NB4 (cell line): ENCODE measurements at regions not wholly inside any gene's neighbourhood (a gene's known extent, or its start where the extent isn't known, plus 50 kb on each side); places are given as distances from the start of the nearest gene placed in this dataset.

Source experiments
- DNase-seq: peaks from one replicate; pipeline ENCODE4 v3.0.0; 2010; ENCODE audit warnings: low read depth
- H3K4me3 ChIP-seq: one replicate; pipeline ENCODE4 v1.5.1; 2011; ENCODE audit warnings: mild to moderate bottlenecking, low read depth, low read length, moderate library complexity
- CTCF ChIP-seq: IDR thresholded peaks from one replicate; pipeline ENCODE4 v1.5.1; 2012; ENCODE audit warnings: low read depth, low read length
- MYC ChIP-seq: IDR thresholded peaks from 2 replicates; pipeline ENCODE4 v1.6.1; 2011; ENCODE audit warnings: low read depth, low read length
- POLR2A ChIP-seq: IDR thresholded peaks from 2 replicates; pipeline ENCODE4 v1.6.1; 2011; ENCODE audit warnings: mild to moderate bottlenecking; ENCODE audit not compliant: insufficient read length; ENCODE audit errors: extremely low read depth
- TF ChIP-seq, protein P1 (sequence below): IDR thresholded peaks from 2 replicates; pipeline ENCODE4 v1.6.1; 2011; ENCODE audit warnings: low read depth, low read length

DNA sequence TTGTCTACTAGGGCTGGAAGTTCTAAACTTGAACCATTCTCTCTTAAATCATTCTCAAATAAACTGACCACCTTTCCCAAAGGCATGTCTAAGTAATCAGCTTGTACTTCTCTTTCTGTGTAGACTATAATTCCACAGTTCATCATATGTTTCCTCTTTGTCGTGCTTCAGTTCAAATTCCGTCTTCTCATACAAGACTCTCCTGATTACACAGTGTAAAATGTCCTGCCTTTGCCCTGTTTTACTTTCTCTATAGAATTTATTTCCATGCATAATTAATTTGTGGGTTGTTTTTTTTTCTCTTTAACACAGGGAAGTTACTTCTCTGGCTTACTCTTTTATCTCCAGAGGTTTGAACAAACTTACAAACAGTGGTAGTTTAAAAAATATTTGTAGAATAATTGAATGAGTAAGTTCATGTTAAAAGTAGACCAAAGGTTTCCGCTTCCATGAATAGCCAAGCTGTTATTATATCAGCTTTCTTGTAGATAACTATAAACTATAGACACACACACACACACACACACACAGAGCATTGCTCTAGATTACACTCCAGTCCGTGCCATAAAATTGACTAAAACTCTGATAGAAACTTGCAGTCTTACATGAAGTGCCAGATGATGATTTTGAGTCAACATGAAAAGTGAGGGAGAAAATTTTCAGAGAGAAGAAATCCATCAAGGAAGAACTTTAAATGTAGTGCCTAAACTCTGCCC, 119.0 kb downstream of the SUCNR1 start:
- H3K4me3 ChIP-seq = no peak overlapping the region
- no peak for DNase-seq

DNA sequence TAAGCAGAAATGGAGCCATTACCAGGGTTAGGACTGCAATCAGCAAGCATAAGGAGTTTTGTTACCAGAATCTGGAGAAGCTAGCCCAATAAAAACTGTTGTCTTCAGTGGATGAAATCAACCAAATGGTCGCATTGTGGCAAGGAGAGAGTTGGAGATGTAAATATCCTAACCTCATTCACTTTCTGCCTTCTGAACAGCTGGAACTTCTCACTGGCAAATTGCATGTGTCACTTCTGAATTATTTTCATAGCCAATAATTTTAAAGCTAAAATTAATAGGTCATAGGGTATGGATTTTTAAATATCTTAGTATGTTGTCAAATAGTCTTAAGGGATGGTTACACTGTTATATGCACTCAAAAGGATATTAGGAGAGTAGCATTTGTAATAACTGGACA, 121.6 kb downstream of the SUCNR1 start:
- no peak overlapping the region for H3K4me3 ChIP-seq
- TF ChIP-seq, protein P1, sequence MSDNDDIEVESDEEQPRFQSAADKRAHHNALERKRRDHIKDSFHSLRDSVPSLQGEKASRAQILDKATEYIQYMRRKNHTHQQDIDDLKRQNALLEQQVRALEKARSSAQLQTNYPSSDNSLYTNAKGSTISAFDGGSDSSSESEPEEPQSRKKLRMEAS = no peak
- no peak for TF ChIP-seq POLR2A
- TF ChIP-seq CTCF = no peak
- TF ChIP-seq MYC = no peak
- DNase-seq = no peak

More for the DNA sequence above, 119.0 kb downstream of the SUCNR1 start:
- TF ChIP-seq POLR2A (no peak), CTCF (no peak), MYC (no peak)
- TF ChIP-seq, protein P1 = no peak

GRCh38 chr3:151998744-151999143, 125.3 kb downstream of the SUCNR1 start:
- no peak overlapping the region for H3K4me3 ChIP-seq
- TF ChIP-seq POLR2A (no peak), CTCF (no peak), MYC (no peak)
- TF ChIP-seq, protein P1 = no peak
- DNase-seq = no peak

- TF ChIP-seq, protein P1 = no peak
- TF ChIP-seq CTCF = no peak
- no peak for TF ChIP-seq POLR2A
- no peak for TF ChIP-seq MYC
- DNase-seq = no peak
- no peak overlapping the region for H3K4me3 ChIP-seq
Measured at GRCh38 chr3:151999936-152000335, 126.5 kb downstream of the SUCNR1 start.

- no peak for DNase-seq
Measured at GRCh38 chr3:152011812-152012735, 138.6 kb downstream of the SUCNR1 start.

More at GRCh38 chr3:152011812-152012735, 138.6 kb downstream of the SUCNR1 start:
- TF ChIP-seq POLR2A (no peak), CTCF (no peak)
- TF ChIP-seq, protein P1 = no peak
- no peak overlapping the region for H3K4me3 ChIP-seq
